ENCODE measurements at regions not wholly inside any gene's neighbourhood (a gene's known extent, or its start where the extent isn't known, plus 50 kb on each side); places are given as distances from the start of the nearest gene placed in this dataset.

DNA sequence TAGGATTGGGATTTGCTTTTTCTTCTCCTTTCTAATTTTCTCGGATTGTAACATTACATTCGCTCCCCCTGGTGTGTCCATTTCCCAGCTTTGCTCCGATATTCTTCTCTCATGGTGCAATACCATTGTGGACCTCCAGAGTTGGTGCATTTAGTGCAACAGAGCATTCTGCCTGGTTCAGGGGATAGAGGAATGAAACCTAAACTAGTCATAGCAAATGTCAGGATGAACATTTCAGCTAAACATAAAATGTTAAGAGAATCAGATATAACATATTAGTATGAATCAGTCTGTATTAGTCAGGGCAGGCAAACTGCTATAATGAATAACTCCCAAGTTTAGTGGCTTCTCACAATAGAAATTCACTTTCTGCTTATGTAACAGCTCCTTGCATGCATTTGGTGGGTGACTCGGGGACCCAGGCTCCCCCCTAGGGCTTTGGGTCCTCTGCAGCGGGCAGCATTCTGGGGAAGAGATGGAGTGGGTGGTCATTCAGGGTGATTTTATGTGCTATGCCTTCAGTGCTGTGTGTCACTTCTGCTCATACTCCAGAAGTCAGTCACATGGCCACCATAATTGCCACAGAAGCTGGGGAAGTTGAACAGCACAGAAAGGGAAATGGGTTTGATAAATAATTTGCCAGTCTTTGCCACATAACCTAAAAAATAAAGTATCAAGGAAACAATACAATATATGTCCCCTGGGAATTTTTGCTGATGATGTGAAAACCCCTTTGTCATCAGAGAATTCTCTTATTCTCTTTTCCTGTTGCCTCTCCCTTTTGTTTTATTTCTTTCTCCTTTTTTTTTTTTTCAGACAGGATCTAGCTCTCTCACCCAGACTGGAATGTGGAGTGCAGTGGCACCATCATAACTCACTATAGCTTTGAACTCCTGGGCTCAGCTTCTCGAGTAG lies 111.0 kb downstream of the HSPH1 start:
- TF ChIP-seq, protein P1, sequence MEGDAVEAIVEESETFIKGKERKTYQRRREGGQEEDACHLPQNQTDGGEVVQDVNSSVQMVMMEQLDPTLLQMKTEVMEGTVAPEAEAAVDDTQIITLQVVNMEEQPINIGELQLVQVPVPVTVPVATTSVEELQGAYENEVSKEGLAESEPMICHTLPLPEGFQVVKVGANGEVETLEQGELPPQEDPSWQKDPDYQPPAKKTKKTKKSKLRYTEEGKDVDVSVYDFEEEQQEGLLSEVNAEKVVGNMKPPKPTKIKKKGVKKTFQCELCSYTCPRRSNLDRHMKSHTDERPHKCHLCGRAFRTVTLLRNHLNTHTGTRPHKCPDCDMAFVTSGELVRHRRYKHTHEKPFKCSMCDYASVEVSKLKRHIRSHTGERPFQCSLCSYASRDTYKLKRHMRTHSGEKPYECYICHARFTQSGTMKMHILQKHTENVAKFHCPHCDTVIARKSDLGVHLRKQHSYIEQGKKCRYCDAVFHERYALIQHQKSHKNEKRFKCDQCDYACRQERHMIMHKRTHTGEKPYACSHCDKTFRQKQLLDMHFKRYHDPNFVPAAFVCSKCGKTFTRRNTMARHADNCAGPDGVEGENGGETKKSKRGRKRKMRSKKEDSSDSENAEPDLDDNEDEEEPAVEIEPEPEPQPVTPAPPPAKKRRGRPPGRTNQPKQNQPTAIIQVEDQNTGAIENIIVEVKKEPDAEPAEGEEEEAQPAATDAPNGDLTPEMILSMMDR (IDR thresholded peaks at IDR 0.05) = peak in 1 of 4 experiments; percentile 29
- no peak for TF ChIP-seq POLR2AphosphoS5 (IDR thresholded peaks at IDR 0.05)
- no peak for TF ChIP-seq POLR2A (IDR thresholded peaks at IDR 0.05)
- no peak for TF ChIP-seq EP300 (IDR thresholded peaks at IDR 0.05)
